PC-9 (cell line): ENCODE measurements at regions not wholly inside any gene's neighbourhood (a gene's known extent, or its start where the extent isn't known, plus 50 kb on each side); places are given as distances from the start of the nearest gene placed in this dataset.

Source experiments
- BruUV-seq: library from RNA; stranded (reverse); fragments of 400-500 nt; replicated peaks from 2 replicates; lab custom pipeline; 2021; lab: Mats Ljungman, UMichigan
- CTCF ChIA-PET: fragments of 300-600 bp; sonication (Branson Sonifier 250); formaldehyde crosslinking; loops from one replicate; lab custom pipeline; 2022; ENCODE audit warnings: antibody characterized with exemption; lab: Charles Lee
- POLR2A ChIA-PET: fragments of 300-600 bp; sonication (Branson Sonifier 250); formaldehyde crosslinking; loops from one replicate; lab custom pipeline; 2022; ENCODE audit warnings: antibody characterized with exemption; ENCODE audit not compliant: unreplicated experiment; lab: Charles Lee
- DNase-seq, 2 experiments: peaks; one replicate each; pipeline versions ENCODE4 v3.0.0 to v3.0.0-alpha.2; 2015 to 2022; ENCODE audit warnings: mixed read lengths in 1 of 2
- H2AFZ ChIP-seq: fragments of 200-600 bp; sonication (generic); 2 replicates; pipeline ENCODE4 v1.8.1; 2017; ENCODE audit warnings: antibody characterized with exemption
- H3F3A ChIP-seq: fragments of 200-600 bp; sonication (generic); 2 replicates; pipeline ENCODE4 v1.8.1; 2017; ENCODE audit warnings: antibody characterized with exemption, mild to moderate bottlenecking, low read depth; ENCODE audit not compliant: insufficient read depth
- H3K27ac ChIP-seq: fragments of 200-600 bp; sonication (generic); 2 replicates; pipeline ENCODE4 v1.6.1; 2016; ENCODE audit warnings: mixed run types
- H3K27me3 ChIP-seq: fragments of 200-600 bp; sonication (generic); 2 replicates; pipeline ENCODE4 v1.6.1; 2016; ENCODE audit warnings: low read depth, mixed run types; ENCODE audit not compliant: insufficient read depth
- H3K36me3 ChIP-seq: fragments of 200-600 bp; sonication (generic); 2 replicates; pipeline ENCODE4 v1.6.1; 2016; ENCODE audit warnings: low read depth, mixed run types
- H3K4me1 ChIP-seq: fragments of 200-600 bp; sonication (generic); replicated peaks from 2 replicates; pipeline ENCODE4 v1.6.1; 2016; ENCODE audit warnings: mixed run types; ENCODE audit not compliant: insufficient read depth
- H3K4me2 ChIP-seq: fragments of 200-600 bp; sonication (generic); 2 replicates; pipeline ENCODE4 v1.6.1; 2017; ENCODE audit warnings: mixed run types
- H3K4me3 ChIP-seq: fragments of 200-600 bp; sonication (generic); 2 replicates; pipeline ENCODE4 v1.6.1; 2016; ENCODE audit warnings: mixed run types
- H3K79me2 ChIP-seq: fragments of 200-600 bp; sonication (generic); 2 replicates; pipeline ENCODE4 v1.6.1; 2017; ENCODE audit warnings: low read depth, mixed run types
- H3K9me2 ChIP-seq: fragments of 200-600 bp; sonication (generic); 2 replicates; pipeline ENCODE4 v1.8.1; 2017; ENCODE audit warnings: mild to moderate bottlenecking; ENCODE audit not compliant: insufficient read depth
- H3K9me3 ChIP-seq: fragments of 200-600 bp; sonication (generic); 2 replicates; pipeline ENCODE4 v1.8.1; 2016; ENCODE audit warnings: low read depth; ENCODE audit not compliant: insufficient read depth
- H4K20me1 ChIP-seq: fragments of 200-600 bp; sonication (generic); 2 replicates; pipeline ENCODE4 v1.8.1; 2017; ENCODE audit not compliant: insufficient read depth
- EZH2 ChIP-seq: fragments of 200-600 bp; sonication (generic); IDR thresholded peaks from 2 replicates; pipeline ENCODE4 v1.8.0; 2017; ENCODE audit warnings: antibody characterized with exemption, low read depth
- intact Hi-C: fragments of 100-400 bp; cut with micrococcal nuclease; formaldehyde crosslinking; loops from one replicate; pipeline ENCODE4 v1.10.0; 2022; ENCODE audit not compliant: unreplicated experiment
- TF ChIP-seq, protein P1 (sequence below): fragments of 200-600 bp; sonication (generic); conservative IDR thresholded peaks from 2 replicates; pipeline ENCODE4 v1.6.1; 2017; ENCODE audit warnings: mixed run types, antibody characterized with exemption, mild to moderate bottlenecking, moderate library complexity

DNA sequence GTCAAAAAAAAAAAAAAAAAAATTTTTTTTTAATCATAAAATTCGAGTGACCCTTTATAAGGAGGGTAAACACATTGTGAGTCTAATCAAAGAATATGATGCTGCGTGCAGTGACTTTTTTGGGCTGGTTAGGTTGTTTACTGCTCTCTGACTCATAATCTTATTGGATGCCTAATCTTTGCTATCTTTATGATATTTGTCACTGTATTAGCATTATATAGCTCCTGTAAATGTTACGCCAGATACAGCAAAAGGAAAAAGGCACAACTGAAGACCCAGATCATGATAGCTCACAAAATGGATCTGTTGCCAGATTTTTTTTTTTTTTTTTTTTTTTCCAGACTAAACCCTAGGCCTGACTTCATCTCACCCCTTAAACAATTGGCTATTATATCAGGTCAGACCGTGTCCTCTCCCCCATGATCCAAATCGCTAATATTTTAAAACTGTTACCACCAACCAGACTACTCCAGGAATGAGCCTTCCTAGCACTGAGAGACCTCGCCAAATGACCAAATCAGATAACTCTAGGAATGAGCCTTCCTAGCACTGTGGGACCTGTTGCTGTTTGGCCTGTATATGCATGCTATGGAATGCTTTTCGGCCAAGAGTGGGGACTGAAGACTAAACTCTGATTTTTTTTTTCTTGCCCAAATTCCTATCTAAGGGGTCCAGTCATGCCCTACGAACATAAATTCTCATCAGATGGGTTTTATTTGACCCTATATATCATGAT lies 131.7 kb upstream of the MYO10 start:
- intact Hi-C loops: no loop called here
- DNase-seq: peak in 1 of 2 experiments; percentile 30
- no peaks in the 10 kb centered on the region for H3K36me3 ChIP-seq
- H3K27me3 ChIP-seq: no peaks in the 10 kb centered on the region
- H3F3A ChIP-seq: no peaks in the 10 kb centered on the region
- H3K79me2 ChIP-seq: no peaks in the 10 kb centered on the region
- H3K27ac ChIP-seq: no peak overlapping the region
- TF ChIP-seq, protein P1, sequence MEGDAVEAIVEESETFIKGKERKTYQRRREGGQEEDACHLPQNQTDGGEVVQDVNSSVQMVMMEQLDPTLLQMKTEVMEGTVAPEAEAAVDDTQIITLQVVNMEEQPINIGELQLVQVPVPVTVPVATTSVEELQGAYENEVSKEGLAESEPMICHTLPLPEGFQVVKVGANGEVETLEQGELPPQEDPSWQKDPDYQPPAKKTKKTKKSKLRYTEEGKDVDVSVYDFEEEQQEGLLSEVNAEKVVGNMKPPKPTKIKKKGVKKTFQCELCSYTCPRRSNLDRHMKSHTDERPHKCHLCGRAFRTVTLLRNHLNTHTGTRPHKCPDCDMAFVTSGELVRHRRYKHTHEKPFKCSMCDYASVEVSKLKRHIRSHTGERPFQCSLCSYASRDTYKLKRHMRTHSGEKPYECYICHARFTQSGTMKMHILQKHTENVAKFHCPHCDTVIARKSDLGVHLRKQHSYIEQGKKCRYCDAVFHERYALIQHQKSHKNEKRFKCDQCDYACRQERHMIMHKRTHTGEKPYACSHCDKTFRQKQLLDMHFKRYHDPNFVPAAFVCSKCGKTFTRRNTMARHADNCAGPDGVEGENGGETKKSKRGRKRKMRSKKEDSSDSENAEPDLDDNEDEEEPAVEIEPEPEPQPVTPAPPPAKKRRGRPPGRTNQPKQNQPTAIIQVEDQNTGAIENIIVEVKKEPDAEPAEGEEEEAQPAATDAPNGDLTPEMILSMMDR: no peak
- TF ChIP-seq EZH2: no peak
- no peaks in the 10 kb centered on the region for H4K20me1 ChIP-seq
- H3K9me2 ChIP-seq: no peaks in the 10 kb centered on the region
- H3K9me3 ChIP-seq: 0 out of 2 replicates have a peak, but pooled peaks cover 4% of the 10 kb centered on the region
- POLR2A ChIA-PET: interaction anchor here (0.8 kb wide), 1 partner anchor 176 kb away, joined by 16 read pairs; no protein-coding TSS in a partner anchor
- BruUV-seq: no TSS peak
- H3K4me2 ChIP-seq: no peak overlapping the region
- H3K4me3 ChIP-seq: no peak overlapping the region
- CTCF ChIA-PET: interaction anchor here (0.6 kb wide), 1 partner anchor 516 kb away, joined by 6 read pairs; no protein-coding TSS in a partner anchor
- no peak overlapping the region for H2AFZ ChIP-seq
- no peaks in the 10 kb centered on the region for H3K4me1 ChIP-seq

DNA sequence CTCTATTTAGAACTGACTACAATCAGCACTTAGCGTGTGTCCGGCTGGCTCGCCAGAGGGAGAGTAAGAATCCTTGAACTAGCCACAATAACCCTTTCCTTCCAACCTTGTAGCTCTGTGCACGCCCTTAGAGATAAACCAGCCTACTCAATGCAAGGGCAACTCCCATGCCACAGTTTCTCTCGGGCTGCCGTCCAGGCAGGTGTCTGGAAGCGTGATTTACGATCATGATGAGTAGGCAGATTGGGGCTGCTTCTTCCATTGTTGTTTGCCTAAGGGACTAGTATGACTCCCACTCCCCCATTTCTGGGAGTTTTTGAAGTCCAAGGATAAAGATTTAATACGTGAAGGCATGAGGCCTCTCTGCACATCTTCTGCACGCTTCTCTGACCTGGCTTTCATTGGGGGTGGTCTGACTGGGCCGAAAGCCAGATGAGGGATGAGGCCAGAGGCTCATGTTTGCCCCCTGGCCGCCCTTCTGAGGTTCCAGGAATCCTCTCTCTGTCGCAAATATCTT lies 134.0 kb upstream of the MYO10 start:
- H2AFZ ChIP-seq: no peak overlapping the region
- no peaks in the 10 kb centered on the region for H4K20me1 ChIP-seq
- H3K27me3 ChIP-seq: no peaks in the 10 kb centered on the region
- no peaks in the 10 kb centered on the region for H3K79me2 ChIP-seq
- peak; percentile 16 to 43 for DNase-seq
- H3K9me2 ChIP-seq: no peaks in the 10 kb centered on the region
- no peaks in the 10 kb centered on the region for H3K36me3 ChIP-seq
- H3K4me1 ChIP-seq: no peaks in the 10 kb centered on the region
- BruUV-seq: no TSS peak
- no peak overlapping the region for H3K27ac ChIP-seq
- no peaks in the 10 kb centered on the region for H3F3A ChIP-seq
- H3K9me3 ChIP-seq: 0 out of 2 replicates have a peak, but pooled peaks cover 4% of the 10 kb centered on the region
- H3K4me3 ChIP-seq: no peak overlapping the region
- intact Hi-C loops: no loop called here
- H3K4me2 ChIP-seq: no peak overlapping the region
- ChIA-PET POLR2A (no interaction called here), CTCF (interaction anchor here (1.8 kb wide), 1 partner anchor 63 kb away, joined by 3 read pairs; no protein-coding TSS in a partner anchor)
- TF ChIP-seq, protein P1: no peak
- no peak for TF ChIP-seq EZH2

DNA sequence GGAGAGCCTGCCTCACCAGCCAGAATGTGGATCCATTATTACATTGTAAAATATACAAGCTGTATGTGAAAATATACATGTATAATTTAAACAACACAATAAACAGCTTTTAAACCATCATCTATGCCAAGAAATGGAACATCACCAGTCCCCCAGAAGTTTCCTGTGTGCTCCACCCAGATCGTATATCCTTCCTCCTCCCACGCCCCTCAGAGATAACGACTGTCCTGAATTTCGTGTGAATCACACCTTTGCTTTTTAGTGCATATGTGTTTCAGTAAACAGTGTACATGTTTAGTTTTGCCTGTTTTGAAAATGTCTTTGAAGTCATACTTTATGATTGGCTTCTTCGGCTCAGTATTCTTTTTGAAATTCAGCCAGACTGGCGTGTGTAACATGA lies 134.6 kb upstream of the MYO10 start:
- DNase-seq: peak in 1 of 2 experiments; percentile 11
- Histone ChIP-seq H2AFZ (no peak overlapping the region), H3K9me2 (no peaks in the 10 kb centered on the region), H3K9me3 (0 out of 2 replicates have a peak, but pooled peaks cover 4% of the 10 kb centered on the region), H3F3A (no peaks in the 10 kb centered on the region), H3K4me2 (no peak overlapping the region), H3K79me2 (no peaks in the 10 kb centered on the region), H3K4me1 (no peaks in the 10 kb centered on the region), H3K36me3 (no peaks in the 10 kb centered on the region), H3K27ac (no peak overlapping the region), H4K20me1 (no peaks in the 10 kb centered on the region), H3K4me3 (no peak overlapping the region), H3K27me3 (no peaks in the 10 kb centered on the region)
- no TSS peak for BruUV-seq
- CTCF ChIA-PET: interaction anchor here (1.8 kb wide), 1 partner anchor 62 kb away, joined by 3 read pairs; no protein-coding TSS in a partner anchor
- POLR2A ChIA-PET: no interaction called here
- intact Hi-C loops: no loop called here
- TF ChIP-seq, protein P1: no peak
- no peak for TF ChIP-seq EZH2
